ENCODE measurements at regions not wholly inside any gene's neighbourhood (a gene's known extent, or its start where the extent isn't known, plus 50 kb on each side); places are given as distances from the start of the nearest gene placed in this dataset.

GRCh38 chr20:50279988-50280850 lies 89.6 kb downstream of the CEBPB start:
- no peaks in the 10 kb centered on the region for H3K4me1 ChIP-seq
- no peak overlapping the region for H2AFZ ChIP-seq
- H3K27ac ChIP-seq = no peak overlapping the region

GRCh38 chr20:50280851-50281655 lies 90.4 kb downstream of the CEBPB start:
- Histone ChIP-seq H3K36me3 (ENCODE audit: control insufficient read depth, insufficient read depth, low read length) (no peaks in the 10 kb centered on the region), H3K27me3 (ENCODE audit: control insufficient read depth, insufficient read depth, low read length) (no peaks in the 10 kb centered on the region), H3K9ac (no peak overlapping the region), H3K4me3 (ENCODE audit: low read depth, low read length) (no peak overlapping the region), H3K79me2 (no peaks in the 10 kb centered on the region), H3K4me1 (no peaks in the 10 kb centered on the region), H3K9me3 (ENCODE audit: control insufficient read depth, low read length) (no peaks in the 10 kb centered on the region), H3K4me2 (ENCODE audit: low read length) (no peak overlapping the region), H2AFZ (no peak overlapping the region), H3K27ac (no peak overlapping the region)
- no peak for TF ChIP-seq CTCF (IDR thresholded peaks at IDR 0.05)

More at GRCh38 chr20:50279988-50280850, 89.6 kb downstream of the CEBPB start:
- Histone ChIP-seq H3K36me3 (ENCODE audit: control insufficient read depth, insufficient read depth, low read length) (no peaks in the 10 kb centered on the region), H3K4me2 (ENCODE audit: low read length) (no peak overlapping the region), H3K9me3 (ENCODE audit: control insufficient read depth, low read length) (no peaks in the 10 kb centered on the region), H3K27me3 (ENCODE audit: control insufficient read depth, insufficient read depth, low read length) (no peaks in the 10 kb centered on the region), H3K4me3 (ENCODE audit: low read depth, low read length) (no peak overlapping the region), H3K79me2 (no peaks in the 10 kb centered on the region), H3K9ac (no peak overlapping the region)
- no peak for TF ChIP-seq CTCF (IDR thresholded peaks at IDR 0.05)

- Histone ChIP-seq H3K9me3 (ENCODE audit: control insufficient read depth, low read length) (no peaks in the 10 kb centered on the region), H3K4me1 (no peaks in the 10 kb centered on the region), H3K36me3 (ENCODE audit: control insufficient read depth, insufficient read depth, low read length) (no peaks in the 10 kb centered on the region), H3K4me3 (ENCODE audit: low read depth, low read length) (no peak overlapping the region), H3K9ac (no peak overlapping the region), H3K4me2 (ENCODE audit: low read length) (no peak overlapping the region), H3K27me3 (ENCODE audit: control insufficient read depth, insufficient read depth, low read length) (no peaks in the 10 kb centered on the region), H3K27ac (no peak overlapping the region), H2AFZ (no peak overlapping the region), H3K79me2 (no peaks in the 10 kb centered on the region)
- TF ChIP-seq CTCF (IDR thresholded peaks at IDR 0.05) = no peak
These were observed 91.4 kb downstream of the CEBPB start for GRCh38 chr20:50281831-50282591.

- H3K4me2 ChIP-seq (ENCODE audit: low read length) = no peak overlapping the region
- no peak overlapping the region for H3K4me3 ChIP-seq (ENCODE audit: low read depth, low read length)
- H3K79me2 ChIP-seq = no peaks in the 10 kb centered on the region
- no peaks in the 10 kb centered on the region for H3K36me3 ChIP-seq (ENCODE audit: control insufficient read depth, insufficient read depth, low read length)
- no peak overlapping the region for H2AFZ ChIP-seq
- no peaks in the 10 kb centered on the region for H3K4me1 ChIP-seq
- no peaks in the 10 kb centered on the region for H3K27me3 ChIP-seq (ENCODE audit: control insufficient read depth, insufficient read depth, low read length)
- no peaks in the 10 kb centered on the region for H3K9me3 ChIP-seq (ENCODE audit: control insufficient read depth, low read length)
- H3K27ac ChIP-seq = no peak overlapping the region
- no peak for TF ChIP-seq CTCF (IDR thresholded peaks at IDR 0.05)
- no peak overlapping the region for H3K9ac ChIP-seq
These were observed 92.1 kb downstream of the CEBPB start for GRCh38 chr20:50282592-50283241.

Data from parathyroid adenoma (tissue), 2 donors.